ENCODE measurements at regions not wholly inside any gene's neighbourhood (a gene's known extent, or its start where the extent isn't known, plus 50 kb on each side); places are given as distances from the start of the nearest gene placed in this dataset.

DNA sequence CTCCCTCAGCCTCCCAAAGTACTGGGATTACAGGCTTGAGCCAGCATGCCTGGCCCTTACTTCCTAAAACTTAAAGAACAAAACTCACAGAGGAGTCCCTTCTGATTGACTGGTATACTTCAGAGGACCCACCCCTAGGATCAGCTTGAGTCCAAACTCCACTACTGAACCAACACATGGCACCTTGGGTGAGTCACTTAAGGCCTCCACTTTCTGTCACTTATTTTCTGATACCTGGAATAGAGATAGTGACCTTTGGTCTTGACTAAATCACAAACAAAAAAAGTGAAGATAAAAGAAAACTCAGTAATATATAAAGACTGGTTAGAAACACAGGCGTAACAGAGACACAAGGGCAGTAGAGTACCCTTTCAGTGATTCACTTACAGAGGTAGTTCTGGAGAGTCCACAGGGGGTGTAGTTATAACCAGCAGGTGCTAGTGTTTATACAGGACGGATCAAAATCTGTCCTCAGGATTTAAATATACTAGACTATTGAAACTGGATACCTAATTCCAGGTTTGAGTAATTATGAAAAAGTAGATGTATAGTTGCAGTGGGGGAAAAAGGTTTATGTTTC is 274.3 kb upstream of the ANKRD55 start (continued):
- TF ChIP-seq, protein P1, sequence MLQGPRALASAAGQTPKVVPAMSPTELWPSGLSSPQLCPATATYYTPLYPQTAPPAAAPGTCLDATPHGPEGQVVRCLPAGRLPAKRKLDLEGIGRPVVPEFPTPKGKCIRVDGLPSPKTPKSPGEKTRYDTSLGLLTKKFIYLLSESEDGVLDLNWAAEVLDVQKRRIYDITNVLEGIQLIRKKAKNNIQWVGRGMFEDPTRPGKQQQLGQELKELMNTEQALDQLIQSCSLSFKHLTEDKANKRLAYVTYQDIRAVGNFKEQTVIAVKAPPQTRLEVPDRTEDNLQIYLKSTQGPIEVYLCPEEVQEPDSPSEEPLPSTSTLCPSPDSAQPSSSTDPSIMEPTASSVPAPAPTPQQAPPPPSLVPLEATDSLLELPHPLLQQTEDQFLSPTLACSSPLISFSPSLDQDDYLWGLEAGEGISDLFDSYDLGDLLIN (CRISPR knock-in tag; IDR thresholded peaks at IDR 0.05; ENCODE audit: borderline replicate concordance): no peak
- no peak for TF ChIP-seq ZIK1 (CRISPR knock-in tag; IDR thresholded peaks at IDR 0.05; ENCODE audit: borderline replicate concordance, low read depth)
- peak; percentile 13; the same call in 1 of the 2 replicates for TF ChIP-seq FOSL1 (CRISPR knock-in tag; IDR thresholded peaks at IDR 0.05; ENCODE audit: borderline replicate concordance)
- peak; percentile 50; the same call in 1 of the 2 replicates for TF ChIP-seq NCOR1 (IDR thresholded peaks at IDR 0.05; ENCODE audit: borderline replicate concordance, low read length)
- TF ChIP-seq, protein P2, sequence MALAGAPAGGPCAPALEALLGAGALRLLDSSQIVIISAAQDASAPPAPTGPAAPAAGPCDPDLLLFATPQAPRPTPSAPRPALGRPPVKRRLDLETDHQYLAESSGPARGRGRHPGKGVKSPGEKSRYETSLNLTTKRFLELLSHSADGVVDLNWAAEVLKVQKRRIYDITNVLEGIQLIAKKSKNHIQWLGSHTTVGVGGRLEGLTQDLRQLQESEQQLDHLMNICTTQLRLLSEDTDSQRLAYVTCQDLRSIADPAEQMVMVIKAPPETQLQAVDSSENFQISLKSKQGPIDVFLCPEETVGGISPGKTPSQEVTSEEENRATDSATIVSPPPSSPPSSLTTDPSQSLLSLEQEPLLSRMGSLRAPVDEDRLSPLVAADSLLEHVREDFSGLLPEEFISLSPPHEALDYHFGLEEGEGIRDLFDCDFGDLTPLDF (CRISPR knock-in tag; IDR thresholded peaks at IDR 0.05): no peak
- TF ChIP-seq, protein P3, sequence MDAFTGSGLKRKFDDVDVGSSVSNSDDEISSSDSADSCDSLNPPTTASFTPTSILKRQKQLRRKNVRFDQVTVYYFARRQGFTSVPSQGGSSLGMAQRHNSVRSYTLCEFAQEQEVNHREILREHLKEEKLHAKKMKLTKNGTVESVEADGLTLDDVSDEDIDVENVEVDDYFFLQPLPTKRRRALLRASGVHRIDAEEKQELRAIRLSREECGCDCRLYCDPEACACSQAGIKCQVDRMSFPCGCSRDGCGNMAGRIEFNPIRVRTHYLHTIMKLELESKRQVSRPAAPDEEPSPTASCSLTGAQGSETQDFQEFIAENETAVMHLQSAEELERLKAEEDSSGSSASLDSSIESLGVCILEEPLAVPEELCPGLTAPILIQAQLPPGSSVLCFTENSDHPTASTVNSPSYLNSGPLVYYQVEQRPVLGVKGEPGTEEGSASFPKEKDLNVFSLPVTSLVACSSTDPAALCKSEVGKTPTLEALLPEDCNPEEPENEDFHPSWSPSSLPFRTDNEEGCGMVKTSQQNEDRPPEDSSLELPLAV (CRISPR knock-in tag; conservative IDR thresholded peaks at IDR 0.05; ENCODE audit: low read depth): no peak
- TF ChIP-seq HNF4G (IDR thresholded peaks at IDR 0.05; ENCODE audit: borderline replicate concordance, low read depth, low read length): 0 out of 2 replicates have a peak, but pooled peaks have one; percentile 38
- no peak for TF ChIP-seq HNF4G (CRISPR knock-in tag; IDR thresholded peaks at IDR 0.05; ENCODE audit: borderline replicate concordance, low read depth)
- no peak for TF ChIP-seq ZNF431 (CRISPR knock-in tag; IDR thresholded peaks at IDR 0.05; ENCODE audit: borderline replicate concordance, low read depth)
- TF ChIP-seq ZNF160 (CRISPR knock-in tag; IDR thresholded peaks at IDR 0.05): no peak
- TF ChIP-seq, protein P4, sequence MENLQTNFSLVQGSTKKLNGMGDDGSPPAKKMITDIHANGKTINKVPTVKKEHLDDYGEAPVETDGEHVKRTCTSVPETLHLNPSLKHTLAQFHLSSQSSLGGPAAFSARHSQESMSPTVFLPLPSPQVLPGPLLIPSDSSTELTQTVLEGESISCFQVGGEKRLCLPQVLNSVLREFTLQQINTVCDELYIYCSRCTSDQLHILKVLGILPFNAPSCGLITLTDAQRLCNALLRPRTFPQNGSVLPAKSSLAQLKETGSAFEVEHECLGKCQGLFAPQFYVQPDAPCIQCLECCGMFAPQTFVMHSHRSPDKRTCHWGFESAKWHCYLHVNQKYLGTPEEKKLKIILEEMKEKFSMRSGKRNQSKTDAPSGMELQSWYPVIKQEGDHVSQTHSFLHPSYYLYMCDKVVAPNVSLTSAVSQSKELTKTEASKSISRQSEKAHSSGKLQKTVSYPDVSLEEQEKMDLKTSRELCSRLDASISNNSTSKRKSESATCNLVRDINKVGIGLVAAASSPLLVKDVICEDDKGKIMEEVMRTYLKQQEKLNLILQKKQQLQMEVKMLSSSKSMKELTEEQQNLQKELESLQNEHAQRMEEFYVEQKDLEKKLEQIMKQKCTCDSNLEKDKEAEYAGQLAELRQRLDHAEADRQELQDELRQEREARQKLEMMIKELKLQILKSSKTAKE (CRISPR knock-in tag; IDR thresholded peaks at IDR 0.05; ENCODE audit: borderline replicate concordance): no peak
- TF ChIP-seq, protein P5, sequence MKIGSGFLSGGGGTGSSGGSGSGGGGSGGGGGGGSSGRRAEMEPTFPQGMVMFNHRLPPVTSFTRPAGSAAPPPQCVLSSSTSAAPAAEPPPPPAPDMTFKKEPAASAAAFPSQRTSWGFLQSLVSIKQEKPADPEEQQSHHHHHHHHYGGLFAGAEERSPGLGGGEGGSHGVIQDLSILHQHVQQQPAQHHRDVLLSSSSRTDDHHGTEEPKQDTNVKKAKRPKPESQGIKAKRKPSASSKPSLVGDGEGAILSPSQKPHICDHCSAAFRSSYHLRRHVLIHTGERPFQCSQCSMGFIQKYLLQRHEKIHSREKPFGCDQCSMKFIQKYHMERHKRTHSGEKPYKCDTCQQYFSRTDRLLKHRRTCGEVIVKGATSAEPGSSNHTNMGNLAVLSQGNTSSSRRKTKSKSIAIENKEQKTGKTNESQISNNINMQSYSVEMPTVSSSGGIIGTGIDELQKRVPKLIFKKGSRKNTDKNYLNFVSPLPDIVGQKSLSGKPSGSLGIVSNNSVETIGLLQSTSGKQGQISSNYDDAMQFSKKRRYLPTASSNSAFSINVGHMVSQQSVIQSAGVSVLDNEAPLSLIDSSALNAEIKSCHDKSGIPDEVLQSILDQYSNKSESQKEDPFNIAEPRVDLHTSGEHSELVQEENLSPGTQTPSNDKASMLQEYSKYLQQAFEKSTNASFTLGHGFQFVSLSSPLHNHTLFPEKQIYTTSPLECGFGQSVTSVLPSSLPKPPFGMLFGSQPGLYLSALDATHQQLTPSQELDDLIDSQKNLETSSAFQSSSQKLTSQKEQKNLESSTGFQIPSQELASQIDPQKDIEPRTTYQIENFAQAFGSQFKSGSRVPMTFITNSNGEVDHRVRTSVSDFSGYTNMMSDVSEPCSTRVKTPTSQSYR (CRISPR knock-in tag; IDR thresholded peaks at IDR 0.05; ENCODE audit: borderline replicate concordance): no peak
- TF ChIP-seq, protein P6, sequence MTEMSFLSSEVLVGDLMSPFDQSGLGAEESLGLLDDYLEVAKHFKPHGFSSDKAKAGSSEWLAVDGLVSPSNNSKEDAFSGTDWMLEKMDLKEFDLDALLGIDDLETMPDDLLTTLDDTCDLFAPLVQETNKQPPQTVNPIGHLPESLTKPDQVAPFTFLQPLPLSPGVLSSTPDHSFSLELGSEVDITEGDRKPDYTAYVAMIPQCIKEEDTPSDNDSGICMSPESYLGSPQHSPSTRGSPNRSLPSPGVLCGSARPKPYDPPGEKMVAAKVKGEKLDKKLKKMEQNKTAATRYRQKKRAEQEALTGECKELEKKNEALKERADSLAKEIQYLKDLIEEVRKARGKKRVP (CRISPR knock-in tag; IDR thresholded peaks at IDR 0.05): no peak
- no peak for TF ChIP-seq ASH2L (IDR thresholded peaks at IDR 0.05; ENCODE audit: insufficient read length, low read depth, low read length)
- no peak for TF ChIP-seq FOXO1 (CRISPR knock-in tag; IDR thresholded peaks at IDR 0.05)
- no peak for TF ChIP-seq ZNF563 (CRISPR knock-in tag; IDR thresholded peaks at IDR 0.05)
- TF ChIP-seq, protein P7, sequence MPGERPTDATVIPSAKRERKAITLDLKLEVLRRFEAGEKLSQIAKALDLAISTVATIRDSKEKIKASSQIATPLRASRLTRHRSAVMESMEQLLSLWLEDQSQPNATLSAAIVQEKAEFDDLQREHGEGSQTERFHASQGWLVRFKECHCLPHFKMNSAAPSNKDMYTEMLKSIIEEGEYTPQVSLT (CRISPR knock-in tag; IDR thresholded peaks at IDR 0.05; ENCODE audit: borderline replicate concordance, low read depth): no peak
- TF ChIP-seq ZNF124 (CRISPR knock-in tag; IDR thresholded peaks at IDR 0.05): no peak

Data from HepG2 (cell line).